GM12878 (cell line): ENCODE measurements at regions not wholly inside any gene's neighbourhood (a gene's known extent, or its start where the extent isn't known, plus 50 kb on each side); places are given as distances from the start of the nearest gene placed in this dataset.

Source experiments
- GABPA ChIP-seq: IDR thresholded peaks from 2 replicates; pipeline ENCODE4 v1.6.1; 2014; ENCODE audit warnings: antibody characterized with exemption, low read depth, mild to moderate bottlenecking, inconsistent platforms
- JUNB ChIP-seq: IDR thresholded peaks from 2 replicates; pipeline ENCODE4 v1.6.1; 2016; ENCODE audit warnings: antibody characterized with exemption, mild to moderate bottlenecking
- MLLT1 ChIP-seq: fragments of 450-650 bp; IDR thresholded peaks from 2 replicates; pipeline ENCODE4 v1.6.1; 2016; ENCODE audit warnings: mild to moderate bottlenecking
- POLR2A ChIP-seq: IDR thresholded peaks from 2 replicates; pipeline ENCODE4 v1.6.1; 2011; ENCODE audit warnings: low read depth, mild to moderate bottlenecking, low read length
- REST ChIP-seq: IDR thresholded peaks from 2 replicates; pipeline ENCODE4 v1.6.1; 2012; ENCODE audit warnings: mild to moderate bottlenecking, low read depth, low read length
- ZNF24 ChIP-seq: fragments of 450-650 bp; IDR thresholded peaks from 2 replicates; pipeline ENCODE4 v1.6.1; 2017; ENCODE audit warnings: antibody characterized with exemption, mild to moderate bottlenecking
- ZNF274 ChIP-seq: IDR thresholded peaks from one replicate; pipeline ENCODE4 v1.8.0; 2011; ENCODE audit not compliant: insufficient read length, insufficient read depth
- ZZZ3 ChIP-seq: IDR thresholded peaks from 2 replicates; pipeline ENCODE4 v1.6.1; 2011; ENCODE audit warnings: low read depth; ENCODE audit not compliant: control insufficient read depth, insufficient read length
- TF ChIP-seq, protein P1 (sequence below): fragments of 450-650 bp; IDR thresholded peaks from 2 replicates; pipeline ENCODE4 v1.6.1; 2017; ENCODE audit warnings: mild to moderate bottlenecking
- TF ChIP-seq, protein P2 (sequence below), 3 experiments: IDR thresholded peaks in 2 of 3; conservative IDR thresholded peaks in 1 of 3; 2 replicates each; pipeline ENCODE4 v1.5.1; 2011; ENCODE audit warnings: low read depth in 3 of 3, low read length in 3 of 3, mild to moderate bottlenecking in 3 of 3, control low read depth in 2 of 3, moderate library complexity in 2 of 3, inconsistent platforms in 1 of 3, mixed read lengths in 1 of 3; ENCODE audit not compliant: control insufficient read depth in 2 of 3, insufficient read depth in 1 of 3; ENCODE audit errors: extremely low read depth in 1 of 3

DNA sequence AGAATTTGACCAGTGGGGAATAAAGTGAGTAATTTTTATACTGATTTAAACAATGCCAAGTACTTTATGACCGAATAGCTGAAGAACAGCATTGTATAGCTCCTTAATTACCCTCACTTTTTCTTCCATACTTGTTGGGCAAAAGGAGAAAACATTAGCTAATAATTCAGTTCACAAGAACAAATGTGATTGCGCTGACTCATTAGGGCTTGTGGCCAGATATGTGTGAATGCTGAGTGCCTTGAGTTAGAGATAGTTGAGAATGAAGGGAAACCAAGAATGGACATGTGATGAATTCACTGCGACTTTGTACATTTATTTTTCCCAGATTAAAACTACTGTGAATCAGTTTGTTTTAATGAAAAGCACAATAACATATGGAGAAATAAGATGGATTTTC is 669.4 kb downstream of the TFAP2A start:
- no peak for TF ChIP-seq ZZZ3
- TF ChIP-seq, protein P1, sequence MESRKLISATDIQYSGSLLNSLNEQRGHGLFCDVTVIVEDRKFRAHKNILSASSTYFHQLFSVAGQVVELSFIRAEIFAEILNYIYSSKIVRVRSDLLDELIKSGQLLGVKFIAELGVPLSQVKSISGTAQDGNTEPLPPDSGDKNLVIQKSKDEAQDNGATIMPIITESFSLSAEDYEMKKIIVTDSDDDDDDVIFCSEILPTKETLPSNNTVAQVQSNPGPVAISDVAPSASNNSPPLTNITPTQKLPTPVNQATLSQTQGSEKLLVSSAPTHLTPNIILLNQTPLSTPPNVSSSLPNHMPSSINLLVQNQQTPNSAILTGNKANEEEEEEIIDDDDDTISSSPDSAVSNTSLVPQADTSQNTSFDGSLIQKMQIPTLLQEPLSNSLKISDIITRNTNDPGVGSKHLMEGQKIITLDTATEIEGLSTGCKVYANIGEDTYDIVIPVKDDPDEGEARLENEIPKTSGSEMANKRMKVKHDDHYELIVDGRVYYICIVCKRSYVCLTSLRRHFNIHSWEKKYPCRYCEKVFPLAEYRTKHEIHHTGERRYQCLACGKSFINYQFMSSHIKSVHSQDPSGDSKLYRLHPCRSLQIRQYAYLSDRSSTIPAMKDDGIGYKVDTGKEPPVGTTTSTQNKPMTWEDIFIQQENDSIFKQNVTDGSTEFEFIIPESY = no peak
- no peak for TF ChIP-seq GABPA
- TF ChIP-seq ZNF24 = no peak
- no peak for TF ChIP-seq ZNF274
- TF ChIP-seq, protein P2, sequence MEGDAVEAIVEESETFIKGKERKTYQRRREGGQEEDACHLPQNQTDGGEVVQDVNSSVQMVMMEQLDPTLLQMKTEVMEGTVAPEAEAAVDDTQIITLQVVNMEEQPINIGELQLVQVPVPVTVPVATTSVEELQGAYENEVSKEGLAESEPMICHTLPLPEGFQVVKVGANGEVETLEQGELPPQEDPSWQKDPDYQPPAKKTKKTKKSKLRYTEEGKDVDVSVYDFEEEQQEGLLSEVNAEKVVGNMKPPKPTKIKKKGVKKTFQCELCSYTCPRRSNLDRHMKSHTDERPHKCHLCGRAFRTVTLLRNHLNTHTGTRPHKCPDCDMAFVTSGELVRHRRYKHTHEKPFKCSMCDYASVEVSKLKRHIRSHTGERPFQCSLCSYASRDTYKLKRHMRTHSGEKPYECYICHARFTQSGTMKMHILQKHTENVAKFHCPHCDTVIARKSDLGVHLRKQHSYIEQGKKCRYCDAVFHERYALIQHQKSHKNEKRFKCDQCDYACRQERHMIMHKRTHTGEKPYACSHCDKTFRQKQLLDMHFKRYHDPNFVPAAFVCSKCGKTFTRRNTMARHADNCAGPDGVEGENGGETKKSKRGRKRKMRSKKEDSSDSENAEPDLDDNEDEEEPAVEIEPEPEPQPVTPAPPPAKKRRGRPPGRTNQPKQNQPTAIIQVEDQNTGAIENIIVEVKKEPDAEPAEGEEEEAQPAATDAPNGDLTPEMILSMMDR (IDR thresholded peaks at IDR 0.05 in 2 of 3, conservative IDR thresholded peaks at IDR 0.05 in 1 of 3; ENCODE audit: control insufficient read depth in 2 of 3, extremely low read depth in 1 of 3, insufficient read depth in 1 of 3, low read depth in 3 of 3, low read length in 3 of 3) = no peak
- TF ChIP-seq JUNB = no peak
- TF ChIP-seq POLR2A = no peak
- no peak for TF ChIP-seq MLLT1
- TF ChIP-seq REST = no peak
